Fibroblast of mammary gland (primary cell): ENCODE measurements at regions not wholly inside any gene's neighbourhood (a gene's known extent, or its start where the extent isn't known, plus 50 kb on each side); places are given as distances from the start of the nearest gene placed in this dataset.

Experiments
- DNase-seq: peaks from one replicate; pipeline ENCODE4 v3.0.0-alpha.2; 2010; ENCODE audit warnings: low read depth
- H3K4me3 ChIP-seq: 2 replicates; pipeline ENCODE4 v1.5.1; 2011; ENCODE audit warnings: low read depth, mild to moderate bottlenecking, low read length, moderate library complexity; ENCODE audit not compliant: control insufficient read depth
- CTCF ChIP-seq: conservative IDR thresholded peaks from 2 replicates; pipeline ENCODE4 v1.5.1; 2011; ENCODE audit warnings: low read depth, low read length, inconsistent platforms; ENCODE audit not compliant: control insufficient read depth, insufficient read depth

GRCh38 chr7:24405002-24405401 lies 121.0 kb downstream of the NPY start:
- no peak for DNase-seq
- no peak overlapping the region for H3K4me3 ChIP-seq
- no peak for TF ChIP-seq CTCF

GRCh38 chr7:24406053-24406788 lies 122.2 kb downstream of the NPY start:
- H3K4me3 ChIP-seq, result no peak overlapping the region
- TF ChIP-seq CTCF, result no peak
- DNase-seq, result peak; percentile 14

- no peak overlapping the region for H3K4me3 ChIP-seq
- TF ChIP-seq CTCF, result no peak
These were observed 122.9 kb downstream of the NPY start for GRCh38 chr7:24406789-24407299.

GRCh38 chr7:24407965-24408364 lies 124.0 kb downstream of the NPY start:
- no peak for TF ChIP-seq CTCF
- no peak for DNase-seq
- no peak overlapping the region for H3K4me3 ChIP-seq

More at GRCh38 chr7:24406789-24407299, 122.9 kb downstream of the NPY start:
- DNase-seq, result no peak

GRCh38 chr7:24408798-24409430 lies 124.9 kb downstream of the NPY start:
- TF ChIP-seq CTCF, result no peak
- H3K4me3 ChIP-seq, result no peak overlapping the region
- no peak for DNase-seq

- no peak for TF ChIP-seq CTCF
- H3K4me3 ChIP-seq, result no peak overlapping the region
- DNase-seq, result no peak
These were observed 125.5 kb downstream of the NPY start for GRCh38 chr7:24409431-24410024.
